Heart left ventricle (tissue), 13 donors: ENCODE measurements at regions not wholly inside any gene's neighbourhood (a gene's known extent, or its start where the extent isn't known, plus 50 kb on each side); places are given as distances from the start of the nearest gene placed in this dataset.

ENCODE experiments used
- CTCF ChIP-seq, 12 donors: fragments of 200-600 bp; sonication (generic) in 4 of 12; IDR thresholded peaks; one replicate each; pipeline versions ENCODE4 v1.5.0 to v1.8.0; 2018 to 2022; ENCODE audit warnings: antibody characterized with exemption in 12 of 12, mild to moderate bottlenecking in 5 of 12
- POLR2A ChIP-seq, 2 donors: fragments of 450-650 bp; IDR thresholded peaks; one replicate each; pipeline ENCODE4 v1.6.1; 2017; ENCODE audit warnings: antibody characterized with exemption in 2 of 2, mild to moderate bottlenecking in 2 of 2, moderate library complexity in 2 of 2
- donor health status: ischemic (EF 13 %, LVEDD 7.1; RV severe dilation, severe dysfunction).
- donor health status: DM: no; HTN: yes; CAD: no.
- donor health status: DM: no; HTN: no; CAD: no.
- donor health status: ischemic (EF 25% LVEDD 6.9; RV normal size, moderate dysfunction).
- donor health status: ischemic (EF 25% LVEDD 5.7; RV mildly dilated, moderate dysfunction).
- donor health status: ischemic (EF 35%, LVEDD 5.7; RV mildly dilated, moderate dysfunction).
- donor health status: nonischemic (EF 11% LVEDD 7.7; RV severe dilation, severe dysfunction).
- donor health status: DM: yes; HTN: yes; CAD: no.
- donor health status: PGD.
- donor health status: ischemic (EF 29% LVEDD 5.4; RV normal size, mild dysfunction).
- donor health status: nonischemic (EF 23%, LVEDD 6.1; RV moderate dilation, normal function).

DNA sequence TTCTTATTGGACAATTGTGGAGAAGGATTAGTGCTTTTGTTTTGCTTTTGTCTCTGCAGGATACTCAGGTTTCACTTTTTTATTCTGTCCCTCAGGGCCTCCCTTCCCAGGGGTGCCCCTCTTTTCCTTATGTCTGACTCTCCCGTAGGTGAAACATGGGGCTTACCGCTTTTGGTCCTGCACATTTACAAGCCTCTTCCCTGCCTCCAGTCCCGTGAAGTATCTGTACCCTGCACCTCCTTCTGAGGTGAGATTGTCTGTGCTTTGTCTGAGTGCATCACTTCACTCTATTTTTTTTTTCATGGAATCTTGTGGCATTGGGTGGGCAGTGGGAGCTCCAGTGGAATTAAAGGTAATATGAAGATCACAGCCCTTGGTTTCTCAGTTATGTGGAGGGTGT, 758.1 kb upstream of the TPTE start:
- TF ChIP-seq CTCF (IDR thresholded peaks at IDR 0.05): no peak
- TF ChIP-seq POLR2A (IDR thresholded peaks at IDR 0.05): no peak
